Thyroid gland (tissue), 4 donors: ENCODE measurements at regions not wholly inside any gene's neighbourhood (a gene's known extent, or its start where the extent isn't known, plus 50 kb on each side); places are given as distances from the start of the nearest gene placed in this dataset.

Experiments
- CTCF ChIP-seq, 6 experiments: fragments of 200-600 bp in 3 of 6; fragments of 450-650 bp in 3 of 6; sonication (generic) in 3 of 6; IDR thresholded peaks; one replicate each; pipeline ENCODE4 v1.5.1; 2016 to 2019; ENCODE audit warnings: antibody characterized with exemption in 6 of 6, mild to moderate bottlenecking in 2 of 6, inconsistent platforms in 1 of 6, moderate library complexity in 1 of 6
- POLR2A ChIP-seq, 2 donors: fragments of 450-650 bp; IDR thresholded peaks; one replicate each; pipeline ENCODE4 v1.6.1; 2017; ENCODE audit warnings: antibody characterized with exemption in 2 of 2, mild to moderate bottlenecking in 2 of 2, moderate library complexity in 1 of 2

- no peak for TF ChIP-seq CTCF (IDR thresholded peaks at IDR 0.05)
- TF ChIP-seq POLR2A (IDR thresholded peaks at IDR 0.05), result no peak
These were observed 191.7 kb upstream of the POU3F1 start for GRCh38 chr1:38238294-38238693.
